Breast epithelium (tissue), 4 donors: ENCODE measurements at regions not wholly inside any gene's neighbourhood (a gene's known extent, or its start where the extent isn't known, plus 50 kb on each side); places are given as distances from the start of the nearest gene placed in this dataset.

Experiments used
- DNase-seq, 2 donors: peaks; one replicate each; pipeline ENCODE4 v3.0.0-alpha.2; 2019; ENCODE audit warnings: low spot score in 2 of 2
- H3K27ac ChIP-seq, 2 donors: fragments of 200-600 bp; sonication (generic) in 1 of 2; one replicate each; pipeline ENCODE4 v1.5.1; 2016 to 2019; ENCODE audit warnings: mild to moderate bottlenecking in 1 of 2
- H3K27me3 ChIP-seq, 2 donors: fragments of 200-600 bp; sonication (generic) in 1 of 2; one replicate each; pipeline versions ENCODE4 v1.5.1 to v1.6.0; 2017 to 2019; ENCODE audit warnings: control low read depth in 1 of 2, mild to moderate bottlenecking in 1 of 2
- H3K36me3 ChIP-seq: fragments of 200-600 bp; one replicate; pipeline ENCODE4 v1.5.1; 2019
- H3K4me1 ChIP-seq, 2 donors: fragments of 200-600 bp; sonication (generic); one replicate each; pipeline ENCODE4 v1.5.1; 2016 to 2019; ENCODE audit warnings: control low read depth in 1 of 2
- H3K4me3 ChIP-seq, 3 donors: fragments of 200-600 bp; sonication (generic); 1 replicate in 2 of 3; 2 replicates in 1 of 3; pipeline ENCODE4 v1.5.1; 2016 to 2019; ENCODE audit warnings: mild to moderate bottlenecking in 3 of 3, moderate library complexity in 2 of 3
- H3K9me3 ChIP-seq, 2 donors: fragments of 200-600 bp; sonication (generic) in 1 of 2; one replicate each; pipeline ENCODE4 v1.5.1; 2016 to 2019; ENCODE audit warnings: control low read depth in 1 of 2
- POLR2A ChIP-seq: fragments of 450-650 bp; IDR thresholded peaks from one replicate; pipeline ENCODE4 v1.6.1; 2016; ENCODE audit warnings: antibody characterized with exemption, mild to moderate bottlenecking, moderate library complexity
- POLR2AphosphoS5 ChIP-seq, 3 donors: sonication (generic); formaldehyde crosslinking; IDR thresholded peaks; one replicate each; pipeline ENCODE4 v1.6.1; 2017; ENCODE audit warnings: antibody characterized with exemption in 3 of 3
- intact Hi-C: fragments of 100-400 bp; cut with DNase I; formaldehyde crosslinking; loops from one replicate; pipeline ENCODE4 v1.15.1; 2023; ENCODE audit warnings: low total_unique reads
- TF ChIP-seq, protein P1 (sequence below), 3 donors: fragments of 450-650 bp; IDR thresholded peaks; one replicate each; pipeline ENCODE4 v1.5.1; 2016 to 2017; ENCODE audit warnings: antibody characterized with exemption in 3 of 3, mild to moderate bottlenecking in 3 of 3, moderate library complexity in 3 of 3

DNA sequence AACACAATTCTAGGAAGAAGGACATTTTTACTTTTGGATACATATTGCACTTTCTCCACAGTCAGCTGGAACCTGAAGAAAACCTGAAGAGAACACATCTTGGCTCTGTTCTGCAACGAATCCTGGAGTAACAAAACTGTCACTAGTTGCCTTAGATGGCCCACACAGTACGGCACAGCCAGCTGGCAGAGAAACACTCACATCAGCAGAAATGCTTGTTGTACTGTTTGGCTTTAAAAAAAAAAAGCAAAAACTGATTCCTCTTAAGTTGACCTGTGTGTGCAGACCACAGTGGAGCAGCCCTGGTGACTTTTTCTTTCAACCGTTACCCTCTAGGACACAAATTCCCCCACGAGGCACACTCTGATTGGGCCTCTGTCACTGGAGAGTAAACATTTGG is 152.3 kb upstream of the TWIST2 start:
- Histone ChIP-seq H3K36me3 (no peaks in the 10 kb centered on the region), H3K4me1 (no peaks in the 10 kb centered on the region), H3K27ac (peak overlapping the region; percentile 38 to 62), H3K4me3 (no peak overlapping the region), H3K9me3 (no peaks in the 10 kb centered on the region), H3K27me3 (no peaks in the 10 kb centered on the region)
- DNase-seq = no peak
- intact Hi-C loops = no loop called here
- TF ChIP-seq POLR2A (no peak), POLR2AphosphoS5 (IDR thresholded peaks at IDR 0.05) (peak in 2 of 3 donors; percentile 22 to 66)
- TF ChIP-seq, protein P1, sequence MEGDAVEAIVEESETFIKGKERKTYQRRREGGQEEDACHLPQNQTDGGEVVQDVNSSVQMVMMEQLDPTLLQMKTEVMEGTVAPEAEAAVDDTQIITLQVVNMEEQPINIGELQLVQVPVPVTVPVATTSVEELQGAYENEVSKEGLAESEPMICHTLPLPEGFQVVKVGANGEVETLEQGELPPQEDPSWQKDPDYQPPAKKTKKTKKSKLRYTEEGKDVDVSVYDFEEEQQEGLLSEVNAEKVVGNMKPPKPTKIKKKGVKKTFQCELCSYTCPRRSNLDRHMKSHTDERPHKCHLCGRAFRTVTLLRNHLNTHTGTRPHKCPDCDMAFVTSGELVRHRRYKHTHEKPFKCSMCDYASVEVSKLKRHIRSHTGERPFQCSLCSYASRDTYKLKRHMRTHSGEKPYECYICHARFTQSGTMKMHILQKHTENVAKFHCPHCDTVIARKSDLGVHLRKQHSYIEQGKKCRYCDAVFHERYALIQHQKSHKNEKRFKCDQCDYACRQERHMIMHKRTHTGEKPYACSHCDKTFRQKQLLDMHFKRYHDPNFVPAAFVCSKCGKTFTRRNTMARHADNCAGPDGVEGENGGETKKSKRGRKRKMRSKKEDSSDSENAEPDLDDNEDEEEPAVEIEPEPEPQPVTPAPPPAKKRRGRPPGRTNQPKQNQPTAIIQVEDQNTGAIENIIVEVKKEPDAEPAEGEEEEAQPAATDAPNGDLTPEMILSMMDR (IDR thresholded peaks at IDR 0.05) = no peak

DNA sequence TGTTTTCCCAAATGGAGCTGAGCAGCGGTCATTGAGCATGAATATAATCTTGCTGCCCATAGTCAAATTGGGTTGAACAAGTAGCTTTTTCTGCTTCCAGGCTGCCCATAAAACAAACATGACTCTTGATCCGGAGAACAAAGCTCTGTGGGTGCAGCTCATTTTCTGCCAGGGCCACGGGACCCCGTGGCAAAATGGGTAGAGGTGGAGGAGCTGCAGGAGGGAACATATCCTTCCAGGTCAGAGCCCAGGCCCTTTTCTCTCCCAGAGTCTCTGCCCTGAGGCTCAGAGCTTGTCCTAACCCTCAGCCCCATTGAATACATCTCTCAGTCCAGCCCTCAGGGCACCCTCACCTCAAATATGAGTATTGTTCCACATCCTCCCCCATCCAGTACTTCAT is 151.6 kb upstream of the TWIST2 start:
- H3K27ac ChIP-seq = peak overlapping the region; percentile 37 to 38
- intact Hi-C loops = no loop called here
- H3K9me3 ChIP-seq = no peaks in the 10 kb centered on the region
- no peak for DNase-seq
- TF ChIP-seq POLR2AphosphoS5 (IDR thresholded peaks at IDR 0.05) = no peak
- TF ChIP-seq, protein P1 (IDR thresholded peaks at IDR 0.05) = no peak
- no peak for TF ChIP-seq POLR2A
- H3K27me3 ChIP-seq = no peaks in the 10 kb centered on the region
- H3K4me3 ChIP-seq = no peak overlapping the region
- H3K36me3 ChIP-seq = no peaks in the 10 kb centered on the region
- no peaks in the 10 kb centered on the region for H3K4me1 ChIP-seq

DNA sequence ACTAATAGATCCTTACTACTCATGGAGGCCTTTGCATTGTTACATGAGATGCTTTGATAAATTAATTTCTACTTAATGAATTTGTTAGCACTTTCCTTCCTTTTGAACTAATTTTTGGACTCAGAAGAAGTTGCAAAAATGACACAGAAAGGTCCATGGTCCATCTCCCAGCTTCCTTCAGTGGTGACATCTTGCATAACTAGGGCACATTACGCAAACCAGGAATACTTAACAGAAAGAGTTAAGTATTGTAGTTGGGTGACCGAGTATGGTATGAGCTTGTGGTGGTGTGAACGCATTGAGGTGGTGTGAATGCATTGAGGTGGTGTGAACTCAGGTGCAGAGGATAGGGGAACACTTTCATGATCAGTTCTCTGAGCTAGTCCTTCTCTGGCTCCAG is 151.1 kb upstream of the TWIST2 start:
- TF ChIP-seq POLR2A (no peak), POLR2AphosphoS5 (IDR thresholded peaks at IDR 0.05) (no peak)
- TF ChIP-seq, protein P1 (IDR thresholded peaks at IDR 0.05) = no peak
- Histone ChIP-seq H3K4me1 (no peaks in the 10 kb centered on the region), H3K4me3 (no peak overlapping the region), H3K27ac (no peak overlapping the region), H3K27me3 (no peaks in the 10 kb centered on the region), H3K9me3 (no peaks in the 10 kb centered on the region), H3K36me3 (no peaks in the 10 kb centered on the region)
- no peak for DNase-seq
- intact Hi-C loops = no loop called here

DNA sequence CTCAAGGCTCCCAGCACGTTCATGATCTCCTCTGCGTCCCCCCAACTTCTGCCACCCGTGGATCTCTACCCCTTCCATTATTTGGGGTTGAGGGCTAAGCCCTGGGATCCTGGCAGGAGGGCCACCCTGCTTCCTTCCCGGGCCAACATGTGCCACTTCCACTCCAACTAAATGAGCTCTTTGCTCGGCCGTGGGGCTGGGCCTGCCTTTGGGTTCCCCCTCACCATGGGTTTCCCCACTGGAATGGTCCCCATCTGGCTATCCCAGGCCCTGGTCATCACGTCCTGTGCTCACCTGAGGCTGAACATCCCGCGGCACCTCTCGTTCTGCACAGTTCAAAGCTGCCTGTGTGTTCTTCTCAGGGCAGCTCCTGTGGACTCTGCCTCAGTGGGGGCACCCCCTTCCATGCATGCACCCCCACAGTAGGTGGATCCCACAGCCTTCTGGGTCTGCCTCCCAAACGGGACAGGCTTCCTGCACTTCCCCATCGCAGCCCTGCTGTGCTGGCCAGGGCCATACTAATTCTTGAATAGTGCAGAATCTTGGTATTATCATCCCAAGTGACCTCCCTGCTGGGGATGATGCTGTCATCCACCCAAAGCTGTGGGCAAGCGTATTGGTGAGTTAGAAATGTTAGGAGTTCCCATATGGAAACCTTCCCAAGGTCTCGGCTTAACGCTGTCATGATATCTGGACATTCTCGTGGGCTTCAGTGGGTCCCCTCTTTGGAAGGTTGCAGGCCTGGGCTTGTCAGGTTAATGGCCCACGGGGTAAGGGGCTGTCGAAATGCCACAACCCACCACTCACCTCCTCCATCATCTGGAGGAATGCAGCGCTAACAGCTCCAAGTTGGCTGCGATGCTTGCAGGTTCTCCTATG is 150.5 kb upstream of the TWIST2 start:
- Histone ChIP-seq H3K9me3 (no peaks in the 10 kb centered on the region), H3K27me3 (no peaks in the 10 kb centered on the region), H3K27ac (no peak overlapping the region), H3K4me1 (no peaks in the 10 kb centered on the region), H3K36me3 (no peaks in the 10 kb centered on the region), H3K4me3 (no peak overlapping the region)
- TF ChIP-seq, protein P1 (IDR thresholded peaks at IDR 0.05) = no peak
- TF ChIP-seq POLR2A (no peak), POLR2AphosphoS5 (IDR thresholded peaks at IDR 0.05) (no peak)
- intact Hi-C loops = no loop called here
- no peak for DNase-seq

DNA sequence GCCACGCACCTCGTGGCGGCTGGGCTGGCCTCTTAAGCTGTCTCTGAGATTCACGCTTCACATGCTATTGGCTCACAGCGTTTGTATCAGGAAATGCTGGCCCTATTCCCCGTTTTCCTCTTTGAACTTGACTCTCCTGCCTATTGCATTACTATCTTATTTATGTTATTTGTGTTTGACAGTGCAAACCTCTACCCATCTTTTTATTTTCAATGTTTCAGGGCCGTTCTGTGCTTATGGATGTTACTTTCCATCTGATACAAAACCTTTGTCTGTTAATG is 149.9 kb upstream of the TWIST2 start:
- Histone ChIP-seq H3K36me3 (no peaks in the 10 kb centered on the region), H3K9me3 (no peaks in the 10 kb centered on the region), H3K27ac (no peak overlapping the region), H3K4me1 (no peaks in the 10 kb centered on the region), H3K27me3 (no peaks in the 10 kb centered on the region), H3K4me3 (no peak overlapping the region)
- DNase-seq = no peak
- intact Hi-C loops = no loop called here
- TF ChIP-seq, protein P1 (IDR thresholded peaks at IDR 0.05) = no peak
- TF ChIP-seq POLR2A = no peak
- no peak for TF ChIP-seq POLR2AphosphoS5 (IDR thresholded peaks at IDR 0.05)
